NCI-H526 (cell line): ENCODE measurements at regions not wholly inside any gene's neighbourhood (a gene's known extent, or its start where the extent isn't known, plus 50 kb on each side); places are given as distances from the start of the nearest gene placed in this dataset.
"Not testable (repeated sequence)": the region's sequence is repeated elsewhere in the genome, so short reads cannot be mapped to it uniquely, and the experiment has no call there.

Experiments used
- DNase-seq, 2 experiments: peaks; one replicate each; lab custom pipeline; 2025; lab: John Stamatoyannopoulos, UW

DNA sequence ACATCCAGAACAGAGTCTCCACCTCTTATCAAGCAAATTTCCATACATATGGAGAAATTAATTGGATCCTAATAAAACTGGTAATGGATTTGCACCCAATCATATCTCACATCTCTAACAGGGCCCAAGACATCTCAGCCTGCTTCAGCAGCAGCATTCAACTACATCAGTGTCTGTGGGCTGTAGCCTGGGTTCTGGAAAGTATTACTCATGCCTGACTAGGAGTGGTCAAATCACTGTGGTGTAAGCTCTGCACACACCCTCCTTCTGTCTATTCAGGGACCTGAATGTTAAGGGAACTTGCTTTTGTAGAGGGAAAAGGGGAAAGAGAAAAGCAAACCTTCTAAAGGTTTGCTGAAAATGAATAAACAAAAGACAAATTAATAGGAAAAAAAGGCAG lies 607.7 kb downstream of the RPIA start:
- DNase-seq: not testable (repeated sequence)

DNA sequence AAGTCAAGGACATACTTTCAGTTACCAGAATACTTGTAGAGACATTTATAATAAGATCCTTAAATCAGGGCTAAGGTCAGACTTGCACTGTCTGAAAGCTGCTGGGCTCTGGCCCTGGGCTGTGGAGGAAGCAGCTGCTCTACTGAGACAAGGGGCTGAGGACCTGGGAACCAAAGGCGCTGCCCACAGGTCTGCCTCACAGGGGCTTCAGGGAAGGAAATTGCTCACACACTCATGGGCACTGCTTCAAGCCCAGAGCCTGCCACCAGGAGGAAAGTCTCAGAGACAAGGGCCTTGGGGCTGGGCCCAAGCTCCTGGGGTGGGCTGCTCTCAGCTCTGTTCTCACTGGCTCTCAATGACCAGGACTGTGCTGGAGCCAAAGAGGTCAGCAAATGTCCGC lies 614.1 kb downstream of the RPIA start:
- DNase-seq: not testable (repeated sequence)

DNA sequence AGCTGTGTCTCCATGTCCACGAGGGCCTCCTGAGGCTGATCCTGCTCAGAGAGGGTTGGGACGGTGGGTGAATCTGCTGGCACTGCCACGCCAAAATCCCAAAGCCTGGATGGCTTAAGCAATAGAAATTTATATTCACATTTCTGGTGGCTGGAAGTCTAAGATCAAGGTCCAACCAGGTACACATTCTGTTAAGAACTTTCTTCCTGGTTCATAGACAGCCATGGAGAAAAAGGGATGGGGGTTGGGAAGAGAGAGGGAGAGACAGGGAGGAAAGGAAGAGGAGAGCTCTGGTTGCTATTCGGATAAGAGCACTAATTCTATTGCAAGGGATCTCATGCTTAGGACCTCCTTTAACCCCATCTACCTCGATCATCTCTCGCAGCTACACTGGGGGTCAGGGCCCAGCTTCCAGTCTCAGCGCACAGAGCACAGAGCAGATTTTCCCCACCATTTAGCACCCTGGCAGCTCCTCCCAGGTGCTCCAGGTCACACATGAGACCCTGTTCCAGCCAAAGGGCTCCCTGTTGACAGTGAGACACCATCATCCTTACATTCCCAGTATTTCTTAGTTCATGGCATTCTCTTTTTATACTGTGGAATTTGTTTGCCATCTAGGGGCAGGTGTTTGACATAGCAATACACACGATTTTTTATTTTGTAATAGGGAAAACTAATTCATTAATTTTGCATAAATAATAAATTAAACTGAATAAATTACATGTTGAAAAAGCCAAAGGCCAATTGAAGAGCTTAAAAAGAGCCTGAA lies 615.6 kb downstream of the RPIA start:
- DNase-seq: not testable (repeated sequence)

DNA sequence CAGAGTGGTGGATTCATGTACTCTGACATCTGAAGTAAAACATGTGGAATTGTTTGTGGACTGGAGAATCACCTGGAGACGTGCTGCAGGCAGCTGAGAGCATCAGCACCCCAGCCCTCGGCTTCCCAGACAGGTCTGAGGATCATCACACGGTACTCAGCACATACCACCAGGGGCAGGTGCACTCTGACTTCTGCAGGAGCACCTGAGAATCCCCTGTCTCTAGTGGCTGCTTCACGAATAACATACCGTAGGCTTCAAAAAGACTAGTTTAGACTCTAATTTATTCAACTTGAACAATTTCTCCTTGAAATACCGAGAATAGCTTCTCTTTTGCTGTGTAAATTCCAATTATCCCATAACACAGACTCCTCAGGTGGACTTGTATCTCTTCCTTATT lies 627.5 kb downstream of the RPIA start:
- DNase-seq: not testable (repeated sequence)

DNA sequence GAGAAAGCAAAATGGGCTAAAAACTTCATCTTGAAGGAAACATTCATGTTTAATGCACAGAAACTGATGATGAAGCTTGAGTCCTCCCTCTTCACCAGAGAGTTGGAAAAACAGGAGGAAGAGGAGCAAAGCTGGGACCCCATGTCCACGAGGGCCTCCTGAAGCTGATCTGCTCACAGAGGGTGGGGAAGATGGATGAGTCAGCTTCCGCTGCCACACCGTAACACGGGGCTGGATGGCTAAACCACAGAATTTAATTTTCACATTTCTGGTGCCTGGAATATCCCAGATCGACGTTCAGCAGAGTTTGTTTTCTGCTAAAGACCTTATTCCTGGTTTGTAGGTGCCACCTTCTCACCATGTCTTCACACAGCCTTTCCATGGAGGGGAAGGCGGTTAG lies 634.4 kb downstream of the RPIA start:
- not testable (repeated sequence) for DNase-seq

DNA sequence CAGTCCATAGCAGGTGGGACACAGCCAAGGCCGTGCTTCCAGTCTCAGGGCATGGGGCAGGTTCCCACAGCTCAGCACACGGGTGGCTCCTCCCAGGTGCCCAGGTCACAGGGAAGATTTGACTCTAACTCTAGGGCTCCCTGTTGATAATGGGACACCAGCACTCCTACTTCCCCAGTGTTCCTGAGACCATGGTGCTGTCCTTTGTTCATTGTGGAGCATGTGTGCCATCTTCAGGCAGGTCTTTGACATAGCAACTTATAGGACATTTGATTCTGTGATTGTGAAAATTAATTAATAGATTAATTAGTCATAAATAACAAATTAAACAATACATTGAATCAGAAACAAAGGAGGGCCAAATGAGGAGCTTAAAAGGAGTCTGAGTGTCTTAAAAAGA lies 635.0 kb downstream of the RPIA start:
- not testable (repeated sequence) for DNase-seq

DNA sequence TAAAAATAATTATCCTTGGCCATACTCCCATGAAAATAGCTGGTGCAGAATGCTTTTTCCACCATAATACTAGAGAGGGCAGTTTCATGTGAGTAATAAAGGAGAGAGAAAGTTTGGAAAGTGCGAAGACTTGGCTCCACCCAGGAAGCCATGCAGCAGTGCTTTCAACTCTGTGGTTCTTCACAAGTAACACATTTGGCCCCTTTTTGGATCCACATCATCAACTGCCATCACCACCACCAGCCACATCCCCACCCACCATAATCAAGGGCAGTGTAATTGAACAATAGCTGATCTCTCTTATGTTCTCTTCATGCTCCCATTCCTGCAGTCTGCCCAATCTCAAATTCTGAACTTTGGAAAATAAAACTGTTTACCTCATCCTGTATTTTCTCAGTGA lies 637.3 kb downstream of the RPIA start:
- not testable (repeated sequence) for DNase-seq
